A549 (cell line): ENCODE measurements at regions not wholly inside any gene's neighbourhood (a gene's known extent, or its start where the extent isn't known, plus 50 kb on each side); places are given as distances from the start of the nearest gene placed in this dataset.

ENCODE experiments used
- CTCF ChIP-seq: fragments of >200 bp; sonication (Bioruptor Twin); formaldehyde crosslinking; IDR thresholded peaks from 3 replicates; pipeline ENCODE4 v1.5.1; 2016
- SREBF2 ChIP-seq: fragments of 450-650 bp; IDR thresholded peaks from 2 replicates; pipeline ENCODE4 v1.6.1; 2014; ENCODE audit warnings: mild to moderate bottlenecking, moderate library complexity

- TF ChIP-seq CTCF, result no peak
- no peak for TF ChIP-seq SREBF2
These were observed 1655.3 kb upstream of the C9orf72 start for GRCh38 chr9:29228558-29228957.
